Sigmoid colon (tissue), 6 donors: ENCODE measurements at regions not wholly inside any gene's neighbourhood (a gene's known extent, or its start where the extent isn't known, plus 50 kb on each side); places are given as distances from the start of the nearest gene placed in this dataset.

Source experiments
- DNase-seq: peaks from one replicate; pipeline ENCODE4 v3.0.0-alpha.2; 2019
- H3K27ac ChIP-seq, 4 donors: fragments of 200-600 bp; sonication (generic); one replicate each; pipeline ENCODE4 v1.5.1; 2016 to 2019; ENCODE audit warnings: mild to moderate bottlenecking in 1 of 4
- H3K27me3 ChIP-seq, 3 donors: fragments of 200-600 bp; sonication (generic); one replicate each; pipeline ENCODE4 v1.5.1; 2019; ENCODE audit warnings: mild to moderate bottlenecking in 1 of 3
- H3K36me3 ChIP-seq, 4 donors: fragments of 200-600 bp; sonication (generic); one replicate each; pipeline ENCODE4 v1.5.1; 2016 to 2019
- H3K4me1 ChIP-seq, 4 donors: fragments of 200-600 bp; sonication (generic); one replicate each; pipeline ENCODE4 v1.5.1; 2017 to 2019
- H3K4me3 ChIP-seq, 4 donors: fragments of 200-600 bp; sonication (generic); one replicate each; pipeline ENCODE4 v1.5.1; 2017 to 2019; ENCODE audit warnings: mild to moderate bottlenecking in 2 of 4, moderate library complexity in 1 of 4
- H3K9me3 ChIP-seq, 4 donors: fragments of 200-600 bp in 3 of 4; sonication (generic) in 3 of 4; one replicate each; pipeline versions ENCODE4 v1.5.1 to v1.6.1; 2013 to 2019
- CTCF ChIP-seq, 4 experiments: fragments of 450-650 bp in 3 of 4; fragments of 200-600 bp in 1 of 4; IDR thresholded peaks; one replicate each; pipeline ENCODE4 v1.5.1; 2016 to 2019; ENCODE audit warnings: antibody characterized with exemption in 4 of 4, mild to moderate bottlenecking in 3 of 4, moderate library complexity in 2 of 4
- EP300 ChIP-seq, 4 donors: sonication (generic); formaldehyde crosslinking; IDR thresholded peaks; one replicate each; pipeline ENCODE4 v1.6.1; 2017; ENCODE audit warnings: antibody characterized with exemption in 4 of 4
- POLR2A ChIP-seq, 2 donors: fragments of 450-650 bp; IDR thresholded peaks; one replicate each; pipeline ENCODE4 v1.6.1; 2016; ENCODE audit warnings: antibody characterized with exemption in 2 of 2, mild to moderate bottlenecking in 2 of 2, moderate library complexity in 2 of 2
- POLR2AphosphoS5 ChIP-seq, 4 donors: sonication (generic); formaldehyde crosslinking; IDR thresholded peaks; one replicate each; pipeline ENCODE4 v1.6.1; 2017; ENCODE audit warnings: antibody characterized with exemption in 4 of 4
- WGBS, 2 donors: extraction: QIAGEN DNeasy Blood & Tissue Kit; methylation state at CpG; one replicate each; pipeline ENCODE4 v1.1.7; 2013; 5-methylcytosine and 5-hydroxymethylcytosine counted together
- intact Hi-C: fragments of 100-400 bp; cut with DNase I; formaldehyde crosslinking; loops from one replicate; pipeline ENCODE4 v1.15.1; 2023
- donor health status: healthy with polysubstance abuse.
- donor health status: healthy.

GRCh38 chr9:1954238-1954637 lies 60.9 kb upstream of the SMARCA2 start:
- Histone ChIP-seq H3K27ac (no peak overlapping the region), H3K4me3 (no peak overlapping the region), H3K9me3 (no peaks in the 10 kb centered on the region), H3K36me3 (no peaks in the 10 kb centered on the region), H3K27me3 (no peaks in the 10 kb centered on the region), H3K4me1 (no peaks in the 10 kb centered on the region)
- no peak for DNase-seq
- intact Hi-C loops, result no loop called here
- WGBS, 2 donors, result 58 to 79% methylated on average over 2 of the region's 2 CpGs
- TF ChIP-seq CTCF (IDR thresholded peaks at IDR 0.05) (no peak), POLR2AphosphoS5 (IDR thresholded peaks at IDR 0.05) (no peak), POLR2A (IDR thresholded peaks at IDR 0.05) (no peak)

GRCh38 chr9:1956958-1957357 lies 58.2 kb upstream of the SMARCA2 start:
- Histone ChIP-seq H3K27me3 (no peaks in the 10 kb centered on the region), H3K4me1 (no peaks in the 10 kb centered on the region), H3K4me3 (no peak overlapping the region), H3K36me3 (no peaks in the 10 kb centered on the region), H3K9me3 (no peaks in the 10 kb centered on the region), H3K27ac (no peak overlapping the region)
- intact Hi-C loops, result no loop called here
- 51 to 77% methylated on average over 1 of the region's 1 CpG for WGBS, 2 donors
- no peak for DNase-seq
- TF ChIP-seq POLR2A (IDR thresholded peaks at IDR 0.05), result no peak
- TF ChIP-seq EP300 (IDR thresholded peaks at IDR 0.05), result no peak
- no peak for TF ChIP-seq POLR2AphosphoS5 (IDR thresholded peaks at IDR 0.05)
- no peak for TF ChIP-seq CTCF (IDR thresholded peaks at IDR 0.05)

- 88 to 94% methylated on average over 2 of the region's 2 CpGs for WGBS, 2 donors
- no peak for DNase-seq
- Histone ChIP-seq H3K27me3 (no peaks in the 10 kb centered on the region), H3K9me3 (no peaks in the 10 kb centered on the region), H3K4me1 (no peaks in the 10 kb centered on the region), H3K27ac (no peak overlapping the region), H3K36me3 (no peaks in the 10 kb centered on the region), H3K4me3 (no peak overlapping the region)
- intact Hi-C loops, result no loop called here
- no peak for TF ChIP-seq POLR2AphosphoS5 (IDR thresholded peaks at IDR 0.05)
- no peak for TF ChIP-seq CTCF (IDR thresholded peaks at IDR 0.05)
- no peak for TF ChIP-seq POLR2A (IDR thresholded peaks at IDR 0.05)
- no peak for TF ChIP-seq EP300 (IDR thresholded peaks at IDR 0.05)
Measured at GRCh38 chr9:1957856-1958255, 57.3 kb upstream of the SMARCA2 start.

GRCh38 chr9:1959371-1959770 lies 55.8 kb upstream of the SMARCA2 start:
- Histone ChIP-seq H3K9me3 (no peaks in the 10 kb centered on the region), H3K27ac (no peak overlapping the region), H3K4me3 (no peak overlapping the region), H3K4me1 (no peaks in the 10 kb centered on the region), H3K36me3 (no peaks in the 10 kb centered on the region), H3K27me3 (no peaks in the 10 kb centered on the region)
- WGBS, 2 donors, result 76 to 79% methylated on average over 1 of the region's 1 CpG
- TF ChIP-seq POLR2AphosphoS5 (IDR thresholded peaks at IDR 0.05) (no peak), EP300 (IDR thresholded peaks at IDR 0.05) (no peak), CTCF (IDR thresholded peaks at IDR 0.05) (no peak), POLR2A (IDR thresholded peaks at IDR 0.05) (no peak)
- no peak for DNase-seq
- intact Hi-C loops, result no loop called here

- 58 to 88% methylated on average over 6 of the region's 6 CpGs for WGBS, 2 donors
- Histone ChIP-seq H3K36me3 (no peaks in the 10 kb centered on the region), H3K9me3 (no peaks in the 10 kb centered on the region), H3K4me3 (no peak overlapping the region), H3K27ac (no peak overlapping the region), H3K27me3 (no peaks in the 10 kb centered on the region), H3K4me1 (no peaks in the 10 kb centered on the region)
- DNase-seq, result no peak
- intact Hi-C loops, result no loop called here
- TF ChIP-seq EP300 (IDR thresholded peaks at IDR 0.05) (no peak), POLR2AphosphoS5 (IDR thresholded peaks at IDR 0.05) (no peak), CTCF (IDR thresholded peaks at IDR 0.05) (no peak), POLR2A (IDR thresholded peaks at IDR 0.05) (no peak)
Measured at GRCh38 chr9:1960342-1961042, 54.7 kb upstream of the SMARCA2 start.
